PC-3 (cell line): ENCODE measurements at regions not wholly inside any gene's neighbourhood (a gene's known extent, or its start where the extent isn't known, plus 50 kb on each side); places are given as distances from the start of the nearest gene placed in this dataset.

ENCODE experiments used
- CTCF ChIP-seq: fragments of 300-600 bp; sonication (generic); conservative IDR thresholded peaks from 2 replicates; pipeline ENCODE4 v1.5.1; 2017; ENCODE audit warnings: antibody characterized with exemption, low read depth, mild to moderate bottlenecking, low read length
- EZH2 ChIP-seq: fragments of 300-600 bp; sonication (generic); IDR thresholded peaks from one replicate; pipeline ENCODE4 v1.6.1; 2017; ENCODE audit warnings: antibody characterized with exemption, mild to moderate bottlenecking, low read length; ENCODE audit not compliant: unreplicated experiment

- no peak for TF ChIP-seq CTCF
- TF ChIP-seq EZH2, result no peak
Observed at GRCh38 chr6:113558431-113558830, 298.7 kb upstream of the MARCKS start.
